GM23338 (cell line): ENCODE measurements at regions not wholly inside any gene's neighbourhood (a gene's known extent, or its start where the extent isn't known, plus 50 kb on each side); places are given as distances from the start of the nearest gene placed in this dataset.

Source experiments
- CREB1 ChIP-seq: fragments of 250-450 bp; sonication (Bioruptor Pico); IDR thresholded peaks from 2 replicates; pipeline ENCODE4 v1.5.0; 2020; ENCODE audit warnings: low read depth, mild to moderate bottlenecking, moderate library complexity
- CTCF ChIP-seq, 2 experiments: fragments of 200-600 bp in 1 of 2; sonication (generic) in 1 of 2; conservative IDR thresholded peaks; 2 replicates each; pipeline versions ENCODE4 v1.5.1 to v1.6.1; 2016 to 2017; ENCODE audit warnings: antibody characterized with exemption in 2 of 2, low read depth in 2 of 2, mild to moderate bottlenecking in 2 of 2, moderate library complexity in 1 of 2
- ETS1 ChIP-seq: IDR thresholded peaks from 2 replicates; pipeline ENCODE4 v1.6.1; 2016; ENCODE audit warnings: antibody characterized with exemption
- EZH2 ChIP-seq: fragments of 200-600 bp; sonication (generic); IDR thresholded peaks from one replicate; pipeline ENCODE4 v1.8.0; 2017; ENCODE audit warnings: antibody characterized with exemption, mild to moderate bottlenecking, low read depth; ENCODE audit not compliant: unreplicated experiment
- EZH2phosphoT487 ChIP-seq: fragments of 200-600 bp; sonication (generic); IDR thresholded peaks from one replicate; pipeline ENCODE4 v1.8.1; 2018; ENCODE audit warnings: antibody characterized with exemption; ENCODE audit not compliant: unreplicated experiment
- NANOG ChIP-seq: IDR thresholded peaks from 2 replicates; pipeline ENCODE4 v1.6.1; 2016; ENCODE audit warnings: antibody characterized with exemption, borderline replicate concordance
- POLR2AphosphoS5 ChIP-seq: IDR thresholded peaks from 2 replicates; pipeline ENCODE4 v1.6.1; 2016; ENCODE audit warnings: antibody characterized with exemption, low read depth
- REST ChIP-seq: IDR thresholded peaks from one replicate; pipeline ENCODE4 v1.6.1; 2018; ENCODE audit warnings: antibody characterized with exemption; ENCODE audit not compliant: unreplicated experiment
- STAT1 ChIP-seq: IDR thresholded peaks from one replicate; pipeline ENCODE4 v1.6.1; 2016; ENCODE audit warnings: antibody characterized with exemption; ENCODE audit not compliant: unreplicated experiment
- ZNF114 ChIP-seq: fragments of 250-450 bp; sonication (Bioruptor Pico); IDR thresholded peaks from 2 replicates; pipeline ENCODE4 v1.5.0; 2020; ENCODE audit warnings: mild to moderate bottlenecking, moderate library complexity
- ZNF331 ChIP-seq: fragments of 250-450 bp; sonication (Bioruptor Pico); IDR thresholded peaks from 2 replicates; pipeline ENCODE4 v1.5.0; 2020; ENCODE audit warnings: low read depth, mild to moderate bottlenecking, moderate library complexity

GRCh38 chr1:213417846-213418245, 366.8 kb downstream of the RPS6KC1 start:
- TF ChIP-seq CTCF (conservative IDR thresholded peaks at IDR 0.05; ENCODE audit: low read depth in 2 of 2) (no peak), CREB1 (no peak), POLR2AphosphoS5 (no peak), NANOG (no peak), EZH2 (no peak), EZH2phosphoT487 (no peak), ZNF114 (CRISPR knock-in tag) (no peak), REST (no peak), ZNF331 (CRISPR knock-in tag) (no peak), ETS1 (no peak), STAT1 (no peak)
